Natural killer cell (primary cell): ENCODE measurements at regions not wholly inside any gene's neighbourhood (a gene's known extent, or its start where the extent isn't known, plus 50 kb on each side); places are given as distances from the start of the nearest gene placed in this dataset.

Source experiments
- ATAC-seq, 3 donors: fragments of 150-1000 bp in 2 of 3; fragments of 200-7000 bp in 1 of 3; cut with Tn5 transposase; 1 replicate in 1 of 3; 2 replicates in 2 of 3; pipeline ENCODE4 v1.10.0; 2021; ENCODE audit warnings: mild to moderate bottlenecking in 2 of 3, moderate library complexity in 2 of 3
- DNase-seq, 2 donors: peaks; one replicate each; pipeline versions ENCODE4 v3.0.0 to v3.0.0-alpha.2; 2013 to 2021; ENCODE audit warnings: mixed read lengths in 1 of 2
- H3K27ac ChIP-seq: one replicate; pipeline ENCODE4 v1.5.1; 2013; ENCODE audit warnings: mild to moderate bottlenecking, low read length
- H3K27me3 ChIP-seq: one replicate; pipeline ENCODE4 v1.6.1; 2013; ENCODE audit warnings: low read length; ENCODE audit not compliant: control insufficient read depth, insufficient read depth
- H3K36me3 ChIP-seq: one replicate; pipeline ENCODE4 v1.6.1; 2013; ENCODE audit warnings: low read length; ENCODE audit not compliant: control insufficient read depth, insufficient read depth
- H3K4me1 ChIP-seq: one replicate; pipeline ENCODE4 v1.6.1; 2013; ENCODE audit warnings: low read length; ENCODE audit not compliant: control insufficient read depth, insufficient read depth
- H3K4me3 ChIP-seq: one replicate; pipeline ENCODE4 v1.5.1; 2013; ENCODE audit warnings: low read length
- H3K9me3 ChIP-seq: one replicate; pipeline ENCODE4 v1.6.1; 2013; ENCODE audit warnings: low read length; ENCODE audit not compliant: control insufficient read depth, insufficient read depth
- H3K27ac Mint-ChIP-seq, 2 donors: one replicate each; pipeline ENCODE4 v1.8.0; 2022; ENCODE audit warnings: mild to moderate bottlenecking in 2 of 2, mixed read lengths in 2 of 2, moderate library complexity in 1 of 2
- H3K27me3 Mint-ChIP-seq, 2 donors: one replicate each; pipeline ENCODE4 v1.8.0; 2022; ENCODE audit warnings: low read depth in 2 of 2, mixed read lengths in 2 of 2
- H3K36me3 Mint-ChIP-seq: one replicate; pipeline ENCODE4 v1.8.0; 2022; ENCODE audit warnings: mixed read lengths
- H3K4me1 Mint-ChIP-seq, 2 donors: one replicate each; pipeline ENCODE4 v1.8.0; 2022; ENCODE audit warnings: mixed read lengths in 2 of 2
- H3K4me3 Mint-ChIP-seq: one replicate; pipeline ENCODE4 v1.8.0; 2022; ENCODE audit warnings: mild to moderate bottlenecking, moderate library complexity, mixed read lengths
- H3K9me3 Mint-ChIP-seq, 2 donors: one replicate each; pipeline ENCODE4 v1.8.0; 2022; ENCODE audit warnings: mixed read lengths in 2 of 2
- WGBS: methylation state at CpG from one replicate; pipeline ENCODE4 v1.1.7; 2013; ENCODE audit warnings: missing lambda C conversion rate; ENCODE audit not compliant: insufficient coverage; 5-methylcytosine and 5-hydroxymethylcytosine counted together
- intact Hi-C: fragments of 100-400 bp; cut with micrococcal nuclease; formaldehyde crosslinking; loops from one replicate; pipeline ENCODE4 v1.14.2; 2022
- TF ChIP-seq, protein P1 (sequence below): fragments of 200-600 bp; IDR thresholded peaks from one replicate; pipeline ENCODE4 v1.8.0; 2022; ENCODE audit warnings: antibody characterized with exemption

DNA sequence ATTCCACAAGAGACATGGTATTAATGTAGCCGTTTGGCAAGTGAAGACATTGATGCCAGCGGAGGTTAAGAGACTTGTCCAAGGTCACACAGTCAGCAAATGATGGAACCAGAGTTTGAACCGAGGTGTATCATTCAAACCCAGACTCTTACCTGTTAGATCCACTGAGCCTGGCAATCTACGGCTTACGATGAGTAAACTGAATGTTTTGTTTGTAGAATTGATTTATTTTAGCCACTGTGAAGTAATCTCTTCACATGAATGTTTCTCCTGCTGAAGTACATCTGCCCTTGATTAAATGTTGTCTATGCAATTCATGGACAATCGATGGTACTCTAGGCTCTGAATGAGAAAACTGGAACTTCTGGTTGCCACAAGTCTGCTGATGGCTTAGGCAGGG is 155.5 kb upstream of the NAV2 start:
- Histone ChIP-seq H3K27me3 (no peaks in the 10 kb centered on the region), H3K36me3 (no peaks in the 10 kb centered on the region), H3K9me3 (no peaks in the 10 kb centered on the region), H3K4me3 (no peak overlapping the region), H3K4me1 (no peaks in the 10 kb centered on the region), H3K27ac (no peak overlapping the region)
- peaks cover 9 to 21% of the 10 kb centered on the region in 2 donors for H3K27me3 Mint-ChIP-seq
- no peak overlapping the region for H3K27ac Mint-ChIP-seq
- no peak overlapping the region for H3K4me3 Mint-ChIP-seq
- TF ChIP-seq, protein P1, sequence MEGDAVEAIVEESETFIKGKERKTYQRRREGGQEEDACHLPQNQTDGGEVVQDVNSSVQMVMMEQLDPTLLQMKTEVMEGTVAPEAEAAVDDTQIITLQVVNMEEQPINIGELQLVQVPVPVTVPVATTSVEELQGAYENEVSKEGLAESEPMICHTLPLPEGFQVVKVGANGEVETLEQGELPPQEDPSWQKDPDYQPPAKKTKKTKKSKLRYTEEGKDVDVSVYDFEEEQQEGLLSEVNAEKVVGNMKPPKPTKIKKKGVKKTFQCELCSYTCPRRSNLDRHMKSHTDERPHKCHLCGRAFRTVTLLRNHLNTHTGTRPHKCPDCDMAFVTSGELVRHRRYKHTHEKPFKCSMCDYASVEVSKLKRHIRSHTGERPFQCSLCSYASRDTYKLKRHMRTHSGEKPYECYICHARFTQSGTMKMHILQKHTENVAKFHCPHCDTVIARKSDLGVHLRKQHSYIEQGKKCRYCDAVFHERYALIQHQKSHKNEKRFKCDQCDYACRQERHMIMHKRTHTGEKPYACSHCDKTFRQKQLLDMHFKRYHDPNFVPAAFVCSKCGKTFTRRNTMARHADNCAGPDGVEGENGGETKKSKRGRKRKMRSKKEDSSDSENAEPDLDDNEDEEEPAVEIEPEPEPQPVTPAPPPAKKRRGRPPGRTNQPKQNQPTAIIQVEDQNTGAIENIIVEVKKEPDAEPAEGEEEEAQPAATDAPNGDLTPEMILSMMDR, result no peak
- H3K4me1 Mint-ChIP-seq, result no peaks in the 10 kb centered on the region
- WGBS, result 80% methylated on average over 6 of the region's 6 CpGs
- H3K36me3 Mint-ChIP-seq, result no peaks in the 10 kb centered on the region
- intact Hi-C loops, result loop anchor here (2.0 kb wide), 1 partner anchor 346 kb away; no protein-coding TSS in a partner anchor
- DNase-seq (no peak), ATAC-seq (no peak)
- no peaks in the 10 kb centered on the region for H3K9me3 Mint-ChIP-seq

DNA sequence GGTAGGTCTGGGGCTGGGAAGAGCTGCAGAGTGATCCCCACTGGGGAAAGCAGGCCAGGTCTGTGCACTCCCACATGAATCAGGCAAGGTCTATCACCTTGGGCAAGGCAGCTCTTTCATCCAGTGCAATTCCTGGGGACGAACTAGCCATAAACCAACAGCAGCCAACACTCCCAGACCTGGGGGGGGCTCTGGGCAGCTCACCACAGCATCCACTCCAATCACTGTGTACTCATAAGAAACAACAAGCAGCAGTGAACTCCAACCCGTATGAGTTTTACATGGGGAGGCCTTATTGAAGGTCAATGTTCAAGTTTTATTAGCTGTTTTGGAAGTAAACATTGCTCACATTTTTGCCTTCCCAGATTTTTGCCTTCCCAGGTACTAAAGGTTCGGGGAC is 157.4 kb upstream of the NAV2 start:
- TF ChIP-seq, protein P1, result no peak
- DNase-seq, result no peak
- no peak overlapping the region for H3K4me3 ChIP-seq
- H3K27me3 ChIP-seq, result no peaks in the 10 kb centered on the region
- WGBS, result 52% methylated on average over 2 of the region's 3 CpGs
- H3K27ac Mint-ChIP-seq, result no peak overlapping the region
- ATAC-seq, result no peak
- no peaks in the 10 kb centered on the region for H3K9me3 ChIP-seq
- no peak overlapping the region for H3K27ac ChIP-seq
- H3K4me1 ChIP-seq, result no peaks in the 10 kb centered on the region
- H3K4me3 Mint-ChIP-seq, result no peak overlapping the region
- H3K36me3 Mint-ChIP-seq, result no peaks in the 10 kb centered on the region
- intact Hi-C loops, result no loop called here
- no peaks in the 10 kb centered on the region for H3K4me1 Mint-ChIP-seq
- no peaks in the 10 kb centered on the region for H3K36me3 ChIP-seq
- peaks cover 9 to 12% of the 10 kb centered on the region in 2 donors for H3K27me3 Mint-ChIP-seq
- H3K9me3 Mint-ChIP-seq, result no peaks in the 10 kb centered on the region

DNA sequence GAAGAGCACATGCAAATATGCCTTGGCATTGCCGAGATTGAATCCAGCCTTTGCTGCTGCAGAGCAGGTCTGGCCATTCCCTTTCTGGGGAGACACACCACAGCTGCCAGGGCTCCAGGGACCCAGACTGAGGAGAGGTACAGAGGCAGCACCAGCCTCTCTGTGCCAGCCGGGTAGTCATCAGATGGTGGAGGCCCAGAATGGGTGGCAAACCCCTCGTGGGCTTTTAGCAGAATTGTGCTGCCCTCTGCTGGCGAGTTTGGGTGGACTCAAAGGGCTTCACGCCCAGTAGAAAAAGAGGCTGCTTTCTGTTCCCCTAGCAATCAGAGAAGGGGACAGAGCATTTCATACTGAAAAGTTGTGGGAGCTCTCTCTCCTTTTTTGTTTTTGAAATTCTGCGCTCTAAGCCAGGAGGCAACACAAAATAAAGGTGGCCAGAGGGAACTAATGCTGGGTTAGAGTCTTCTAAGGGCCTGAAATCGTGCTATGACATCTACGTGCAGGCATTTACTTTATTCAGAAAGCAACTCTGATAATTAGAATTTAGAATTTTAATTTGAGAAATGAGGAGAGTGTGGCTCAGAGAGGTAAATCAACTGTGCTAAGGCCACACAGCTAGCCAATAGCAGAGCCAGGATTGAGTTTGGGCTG is 158.8 kb upstream of the NAV2 start:
- H3K4me3 Mint-ChIP-seq, result no peak overlapping the region
- TF ChIP-seq, protein P1, result peak; percentile 82

More for the DNA sequence above, 158.8 kb upstream of the NAV2 start:
- no peaks in the 10 kb centered on the region for H3K4me1 Mint-ChIP-seq
- H3K27me3 ChIP-seq, result no peaks in the 10 kb centered on the region
- peak; percentile 66 to 78 for DNase-seq
- WGBS, result 45% methylated on average over 8 of the region's 8 CpGs
- H3K9me3 ChIP-seq, result no peaks in the 10 kb centered on the region
- intact Hi-C loops, result loop anchor here (1.0 kb wide), 2 partner anchors 295 to 477 kb away; no protein-coding TSS in a partner anchor
- H3K27ac ChIP-seq, result no peak overlapping the region
- no peaks in the 10 kb centered on the region for H3K36me3 ChIP-seq
- H3K36me3 Mint-ChIP-seq, result no peaks in the 10 kb centered on the region
- H3K27me3 Mint-ChIP-seq, result peaks cover 7 to 9% of the 10 kb centered on the region in 2 donors
- peak; percentile 62 to 76 (median 69) for ATAC-seq
- no peaks in the 10 kb centered on the region for H3K4me1 ChIP-seq
- no peak overlapping the region for H3K27ac Mint-ChIP-seq
- H3K4me3 ChIP-seq, result no peak overlapping the region
- no peaks in the 10 kb centered on the region for H3K9me3 Mint-ChIP-seq
